ENCODE measurements at regions not wholly inside any gene's neighbourhood (a gene's known extent, or its start where the extent isn't known, plus 50 kb on each side); places are given as distances from the start of the nearest gene placed in this dataset.

GRCh38 chr6:8688821-8689220 lies 253.5 kb upstream of the SLC35B3 start:
- Histone ChIP-seq H3K4me2 (ENCODE audit: low read length) (no peak overlapping the region), H3K4me1 (ENCODE audit: insufficient read depth, low read length) (no peaks in the 10 kb centered on the region), H4K20me1 (ENCODE audit: low read length) (no peaks in the 10 kb centered on the region), H2AFZ (ENCODE audit: low read length) (no peak overlapping the region), H3K79me2 (ENCODE audit: low read length) (no peaks in the 10 kb centered on the region), H3F3A (ENCODE audit: low read length, unreplicated experiment) (no peaks in the 10 kb centered on the region), H3K9me2 (replicated peaks; ENCODE audit: low read length) (no peaks in the 10 kb centered on the region), H3K27me3 (ENCODE audit: low read length) (peaks cover 20% of the 10 kb centered on the region; the same call in 1 of the 2 replicates), H3K36me3 (ENCODE audit: low read depth, low read length) (no peaks in the 10 kb centered on the region), H3K9me3 (ENCODE audit: low read length) (no peaks in the 10 kb centered on the region), H3K27ac (ENCODE audit: low read length) (no peak overlapping the region), H3K9ac (ENCODE audit: low read length) (no peak overlapping the region), H3K4me3 (ENCODE audit: low read length) (no peak overlapping the region)
- BruUV-seq (replicated peaks), result no TSS peak
- DNase-seq, result no peak
- ATAC-seq, result no peak
- ChIA-PET CTCF (no interaction called here), POLR2A (ENCODE audit: unreplicated experiment) (no interaction called here)
- TF ChIP-seq EZH2phosphoT487 (IDR thresholded peaks at IDR 0.05; ENCODE audit: borderline replicate concordance, low read length), result no peak
- no peak for TF ChIP-seq CTCF (conservative IDR thresholded peaks at IDR 0.05; ENCODE audit: low read depth, low read length)
- TF ChIP-seq EZH2 (IDR thresholded peaks at IDR 0.05; ENCODE audit: low read length, unreplicated experiment), result no peak
- intact Hi-C loops (cut with micrococcal nuclease), result no loop called here

GRCh38 chr6:8686077-8686476 lies 250.7 kb upstream of the SLC35B3 start:
- H4K20me1 ChIP-seq (ENCODE audit: low read length), result no peaks in the 10 kb centered on the region
- peaks cover 26% of the 10 kb centered on the region; the same call in 1 of the 2 replicates for H3K27me3 ChIP-seq (ENCODE audit: low read length)
- H3K4me1 ChIP-seq (ENCODE audit: insufficient read depth, low read length), result no peaks in the 10 kb centered on the region
- H3K9me2 ChIP-seq (replicated peaks; ENCODE audit: low read length), result no peaks in the 10 kb centered on the region
- no peaks in the 10 kb centered on the region for H3F3A ChIP-seq (ENCODE audit: low read length, unreplicated experiment)
- DNase-seq, result no peak
- no peak for ATAC-seq
- no peak overlapping the region for H3K9ac ChIP-seq (ENCODE audit: low read length)
- no peak for TF ChIP-seq EZH2phosphoT487 (IDR thresholded peaks at IDR 0.05; ENCODE audit: borderline replicate concordance, low read length)
- no peak for TF ChIP-seq EZH2 (IDR thresholded peaks at IDR 0.05; ENCODE audit: low read length, unreplicated experiment)
- no peak for TF ChIP-seq CTCF (conservative IDR thresholded peaks at IDR 0.05; ENCODE audit: low read depth, low read length)
- no TSS peak for BruUV-seq (replicated peaks)
- ChIA-PET POLR2A (ENCODE audit: unreplicated experiment) (no interaction called here), CTCF (no interaction called here)
- no peak overlapping the region for H3K4me2 ChIP-seq (ENCODE audit: low read length)
- no peaks in the 10 kb centered on the region for H3K79me2 ChIP-seq (ENCODE audit: low read length)
- H3K9me3 ChIP-seq (ENCODE audit: low read length), result no peaks in the 10 kb centered on the region
- no peak overlapping the region for H3K4me3 ChIP-seq (ENCODE audit: low read length)
- H2AFZ ChIP-seq (ENCODE audit: low read length), result no peak overlapping the region
- no peaks in the 10 kb centered on the region for H3K36me3 ChIP-seq (ENCODE audit: low read depth, low read length)
- intact Hi-C loops (cut with micrococcal nuclease), result no loop called here
- H3K27ac ChIP-seq (ENCODE audit: low read length), result no peak overlapping the region

GRCh38 chr6:8683204-8683603 lies 247.9 kb upstream of the SLC35B3 start:
- Histone ChIP-seq H3F3A (ENCODE audit: low read length, unreplicated experiment) (no peaks in the 10 kb centered on the region), H3K27me3 (ENCODE audit: low read length) (peaks cover 32% of the 10 kb centered on the region; the same call in 1 of the 2 replicates), H3K9ac (ENCODE audit: low read length) (no peak overlapping the region), H3K36me3 (ENCODE audit: low read depth, low read length) (no peaks in the 10 kb centered on the region), H3K9me2 (replicated peaks; ENCODE audit: low read length) (no peaks in the 10 kb centered on the region), H3K9me3 (ENCODE audit: low read length) (no peaks in the 10 kb centered on the region), H3K4me2 (ENCODE audit: low read length) (no peak overlapping the region), H3K4me1 (ENCODE audit: insufficient read depth, low read length) (no peaks in the 10 kb centered on the region), H3K79me2 (ENCODE audit: low read length) (no peaks in the 10 kb centered on the region), H4K20me1 (ENCODE audit: low read length) (no peaks in the 10 kb centered on the region), H3K27ac (ENCODE audit: low read length) (no peak overlapping the region), H2AFZ (ENCODE audit: low read length) (no peak overlapping the region), H3K4me3 (ENCODE audit: low read length) (no peak overlapping the region)
- intact Hi-C loops (cut with micrococcal nuclease), result no loop called here
- BruUV-seq (replicated peaks), result no TSS peak
- ChIA-PET CTCF (no interaction called here), POLR2A (ENCODE audit: unreplicated experiment) (no interaction called here)
- no peak for TF ChIP-seq EZH2phosphoT487 (IDR thresholded peaks at IDR 0.05; ENCODE audit: borderline replicate concordance, low read length)
- TF ChIP-seq CTCF (conservative IDR thresholded peaks at IDR 0.05; ENCODE audit: low read depth, low read length), result no peak
- no peak for TF ChIP-seq EZH2 (IDR thresholded peaks at IDR 0.05; ENCODE audit: low read length, unreplicated experiment)
- DNase-seq (no peak), ATAC-seq (no peak)

Measured in PC-3 (cell line).